HCT116 (cell line): ENCODE measurements at regions not wholly inside any gene's neighbourhood (a gene's known extent, or its start where the extent isn't known, plus 50 kb on each side); places are given as distances from the start of the nearest gene placed in this dataset.

Experiments used
- ATAC-seq: fragments of 200-7000 bp; cut with Tn5 transposase; 2 replicates; pipeline ENCODE4 v1.9.1; 2020; ENCODE audit warnings: mild to moderate bottlenecking, moderate library complexity
- BruUV-seq: library from RNA; stranded (reverse); fragments of 400-500 nt; replicated peaks from 2 replicates; lab custom pipeline; 2021; lab: Mats Ljungman, UMichigan
- CTCF ChIA-PET: fragments of 300-600 bp; sonication (Branson Sonifier 250); formaldehyde crosslinking; loops from one replicate; lab custom pipeline; 2021; ENCODE audit warnings: antibody characterized with exemption; lab: Charles Lee
- POLR2A ChIA-PET: fragments of 300-600, 350-600 bp; sonication (Branson Sonifier 250); formaldehyde crosslinking; loops from one replicate; lab custom pipeline; 2021; ENCODE audit warnings: antibody characterized with exemption; lab: Charles Lee
- RAD21 ChIA-PET, 2 experiments: fragments of 300-600 bp; sonication (Branson Sonifier 250); formaldehyde crosslinking; loops; one replicate each; lab custom pipeline; 2023; ENCODE audit warnings: low total read pairs in 2 of 2; ENCODE audit not compliant: uncharacterized antibody in 2 of 2, unreplicated experiment in 2 of 2, low non-redundant PET in 1 of 2; lab: Charles Lee
- DNase-seq: peaks from one replicate; pipeline ENCODE4 v3.0.0-alpha.2; 2010; ENCODE audit warnings: low read depth, low spot score
- H2AFZ ChIP-seq: fragments of 200-600 bp; shearing (Covaris generic), sonication (generic); 2 replicates; pipeline ENCODE4 v1.6.1; 2017; ENCODE audit warnings: low read depth, mixed run types, mixed read lengths, antibody characterized with exemption, low read length; ENCODE audit not compliant: poor library complexity, severe bottlenecking
- H3K27ac ChIP-seq: 2 replicates; pipeline ENCODE4 v1.5.1; 2012; ENCODE audit warnings: low read depth, low read length
- H3K27me3 ChIP-seq: fragments of 200-600 bp; sonication (generic); 2 replicates; pipeline ENCODE4 v1.6.1; 2016; ENCODE audit warnings: mixed run types, low read length, mixed read lengths; ENCODE audit not compliant: insufficient read depth
- H3K36me3 ChIP-seq, 2 experiments: fragments of 200-500 bp in 1 of 2; fragments of 200-600 bp in 1 of 2; sonication (Bioruptor generic) in 1 of 2; sonication (generic) in 1 of 2; 2 replicates each; pipeline versions ENCODE4 v1.5.1 to v1.6.1; 2014 to 2016; ENCODE audit warnings: low read length in 2 of 2, inconsistent platforms in 1 of 2, mixed read lengths in 1 of 2, mixed run types in 1 of 2; ENCODE audit not compliant: insufficient read depth in 2 of 2, control insufficient read depth in 1 of 2
- H3K4me1 ChIP-seq, 2 experiments: fragments of 200-600 bp in 1 of 2; sonication (generic) in 1 of 2; 2 replicates each; pipeline versions ENCODE4 v1.5.1 to v1.6.1; 2012 to 2017; ENCODE audit warnings: low read length in 2 of 2, inconsistent platforms in 1 of 2, mild to moderate bottlenecking in 1 of 2, mixed read lengths in 1 of 2, mixed run types in 1 of 2, moderate library complexity in 1 of 2; ENCODE audit not compliant: insufficient read depth in 2 of 2, control insufficient read depth in 1 of 2
- H3K4me2 ChIP-seq: fragments of 200-600 bp; sonication (generic); 2 replicates; pipeline ENCODE4 v1.6.1; 2017; ENCODE audit warnings: mixed run types, low read length, mixed read lengths
- H3K4me3 ChIP-seq, 2 experiments: fragments of 200-600 bp in 1 of 2; sonication (generic) in 1 of 2; replicated peaks in 1 of 2; 2 replicates each; pipeline ENCODE4 v1.5.1; 2011 to 2016; ENCODE audit warnings: low read length in 2 of 2, control low read depth in 1 of 2, low read depth in 1 of 2, mild to moderate bottlenecking in 1 of 2, mixed read lengths in 1 of 2, mixed run types in 1 of 2
- H3K79me2 ChIP-seq: fragments of 200-600 bp; sonication (generic); 2 replicates; pipeline ENCODE4 v1.6.1; 2017; ENCODE audit warnings: mild to moderate bottlenecking, mixed run types, low read length, moderate library complexity, mixed read lengths; ENCODE audit not compliant: insufficient read depth
- H3K9ac ChIP-seq: fragments of 200-600 bp; sonication (generic); 2 replicates; pipeline ENCODE4 v1.6.1; 2016; ENCODE audit warnings: low read length, mixed read lengths
- H3K9me2 ChIP-seq: fragments of 200-600 bp; sonication (generic), shearing (Covaris generic); 2 replicates; pipeline ENCODE4 v1.6.1; 2017; ENCODE audit warnings: mixed run types, mild to moderate bottlenecking, moderate library complexity; ENCODE audit not compliant: insufficient read depth
- H3K9me3 ChIP-seq, 2 experiments: fragments of 200-500 bp in 1 of 2; fragments of 200-600 bp in 1 of 2; sonication (Bioruptor generic) in 1 of 2; sonication (generic) in 1 of 2; 2 replicates each; pipeline ENCODE4 v1.6.1; 2014 to 2017; ENCODE audit warnings: low read length in 2 of 2, mixed read lengths in 2 of 2, inconsistent platforms in 1 of 2, low read depth in 1 of 2, mild to moderate bottlenecking in 1 of 2, mixed run types in 1 of 2, moderate library complexity in 1 of 2; ENCODE audit not compliant: control insufficient read depth in 1 of 2, insufficient read depth in 1 of 2
- H4K20me1 ChIP-seq: fragments of 200-600 bp; sonication (generic), shearing (Covaris generic); 2 replicates; pipeline ENCODE4 v1.6.1; 2017; ENCODE audit warnings: mixed run types, mild to moderate bottlenecking, moderate library complexity; ENCODE audit not compliant: insufficient read depth
- ATF3 ChIP-seq: IDR thresholded peaks from 2 replicates; pipeline ENCODE4 v1.6.1; 2012
- CBX3 ChIP-seq: IDR thresholded peaks from 2 replicates; pipeline ENCODE4 v1.6.1; 2012; ENCODE audit warnings: low read depth
- CEBPB ChIP-seq: IDR thresholded peaks from 2 replicates; pipeline ENCODE4 v1.6.1; 2012; ENCODE audit warnings: low read depth
- CTCF ChIP-seq, 3 experiments: fragments of 200-600 bp in 1 of 3; sonication (generic) in 1 of 3; IDR thresholded peaks in 2 of 3; conservative IDR thresholded peaks in 1 of 3; 2 replicates each; pipeline ENCODE4 v1.5.1; 2012 to 2017; ENCODE audit warnings: low read depth in 2 of 3, low read length in 2 of 3, antibody characterized with exemption in 1 of 3, borderline replicate concordance in 1 of 3, control low read depth in 1 of 3, mild to moderate bottlenecking in 1 of 3, mixed read lengths in 1 of 3, mixed run types in 1 of 3, moderate library complexity in 1 of 3; ENCODE audit not compliant: insufficient read depth in 1 of 3
- EGR1 ChIP-seq: IDR thresholded peaks from 2 replicates; pipeline ENCODE4 v1.6.1; 2012; ENCODE audit warnings: low read depth
- ELF1 ChIP-seq: IDR thresholded peaks from 2 replicates; pipeline ENCODE4 v1.6.1; 2012; ENCODE audit warnings: low read depth, borderline replicate concordance
- EZH2phosphoT487 ChIP-seq: fragments of 200-600 bp; IDR thresholded peaks from 2 replicates; pipeline ENCODE4 v1.6.1; 2018; ENCODE audit warnings: antibody characterized with exemption, borderline replicate concordance
- FOSL1 ChIP-seq: IDR thresholded peaks from 2 replicates; pipeline ENCODE4 v1.6.1; 2012; ENCODE audit warnings: low read depth
- MAX ChIP-seq: IDR thresholded peaks from 2 replicates; pipeline ENCODE4 v1.6.1; 2012
- POLR2AphosphoS5 ChIP-seq: IDR thresholded peaks from 2 replicates; pipeline ENCODE4 v1.6.1; 2011; ENCODE audit warnings: mild to moderate bottlenecking, low read depth, low read length, moderate library complexity
- RAD21 ChIP-seq: IDR thresholded peaks from 2 replicates; pipeline ENCODE4 v1.6.1; 2012; ENCODE audit warnings: low read depth, mild to moderate bottlenecking
- SIN3A ChIP-seq: IDR thresholded peaks from 2 replicates; pipeline ENCODE4 v1.6.1; 2012; ENCODE audit warnings: low read depth
- SRF ChIP-seq: IDR thresholded peaks from 2 replicates; pipeline ENCODE4 v1.6.1; 2012; ENCODE audit warnings: low read depth
- YY1 ChIP-seq: IDR thresholded peaks from 2 replicates; pipeline ENCODE4 v1.6.1; 2011; ENCODE audit warnings: low read length, low read depth, moderate library complexity, mild to moderate bottlenecking; ENCODE audit not compliant: insufficient replicate concordance; ENCODE audit errors: extremely low read depth
- ZBTB33 ChIP-seq: IDR thresholded peaks from 2 replicates; pipeline ENCODE4 v1.6.1; 2011; ENCODE audit warnings: mild to moderate bottlenecking, low read length, moderate library complexity; ENCODE audit not compliant: insufficient replicate concordance; ENCODE audit errors: extremely low read depth
- intact Hi-C: fragments of 100-400 bp; cut with micrococcal nuclease; formaldehyde crosslinking; loops from 2 replicates; pipeline ENCODE4 v1.10.0; 2022

GRCh38 chr2:238549866-238550265 lies 123.1 kb downstream of the ASB1 start:
- Histone ChIP-seq H3K9me2 (no peaks in the 10 kb centered on the region), H2AFZ (no peak overlapping the region), H3K9me3 (no peaks in the 10 kb centered on the region), H3K27ac (no peak overlapping the region), H3K79me2 (no peaks in the 10 kb centered on the region), H3K4me3 (no peak overlapping the region), H4K20me1 (no peaks in the 10 kb centered on the region), H3K9ac (no peak overlapping the region), H3K4me2 (no peak overlapping the region), H3K4me1 (no peaks in the 10 kb centered on the region), H3K36me3 (no peaks in the 10 kb centered on the region), H3K27me3 (no peaks in the 10 kb centered on the region)
- DNase-seq (no peak), ATAC-seq (no peak)
- intact Hi-C loops = no loop called here
- TF ChIP-seq RAD21 = no peak
- no peak for TF ChIP-seq POLR2AphosphoS5
- TF ChIP-seq ELF1 = no peak
- no peak for TF ChIP-seq FOSL1
- no TSS peak for BruUV-seq
- POLR2A ChIA-PET = no interaction called here
- CTCF ChIA-PET = no interaction called here
- RAD21 ChIA-PET = no interaction called here

GRCh38 chr2:238551091-238551490 lies 124.4 kb downstream of the ASB1 start:
- ChIA-PET RAD21 (no interaction called here), POLR2A (no interaction called here), CTCF (no interaction called here)
- Histone ChIP-seq H3K9me3 (no peaks in the 10 kb centered on the region), H3K9me2 (no peaks in the 10 kb centered on the region), H3K4me2 (no peak overlapping the region), H3K79me2 (no peaks in the 10 kb centered on the region), H3K4me3 (no peak overlapping the region), H3K9ac (no peak overlapping the region), H2AFZ (no peak overlapping the region), H3K27me3 (no peaks in the 10 kb centered on the region), H3K4me1 (no peaks in the 10 kb centered on the region), H3K27ac (no peak overlapping the region), H4K20me1 (no peaks in the 10 kb centered on the region), H3K36me3 (no peaks in the 10 kb centered on the region)
- intact Hi-C loops = no loop called here
- no peak for DNase-seq
- no peak for ATAC-seq
- no TSS peak for BruUV-seq
- TF ChIP-seq YY1 = no peak
- no peak for TF ChIP-seq CBX3
- TF ChIP-seq ATF3 = no peak
- no peak for TF ChIP-seq SIN3A
- no peak for TF ChIP-seq MAX
- no peak for TF ChIP-seq ELF1
- TF ChIP-seq POLR2AphosphoS5 = no peak
- TF ChIP-seq SRF = no peak
- no peak for TF ChIP-seq CEBPB
- TF ChIP-seq FOSL1 = no peak
- no peak for TF ChIP-seq EGR1
- no peak for TF ChIP-seq CTCF (IDR thresholded peaks at IDR 0.05 in 2 of 3, conservative IDR thresholded peaks at IDR 0.05 in 1 of 3; ENCODE audit: borderline replicate concordance in 1 of 3, insufficient read depth in 1 of 3, low read depth in 2 of 3, low read length in 2 of 3)
- no peak for TF ChIP-seq ZBTB33
- TF ChIP-seq EZH2phosphoT487 = no peak
